ENCODE measurements at regions not wholly inside any gene's neighbourhood (a gene's known extent, or its start where the extent isn't known, plus 50 kb on each side); places are given as distances from the start of the nearest gene placed in this dataset.

GRCh38 chr2:4980995-4981394, 711.2 kb upstream of the SOX11 start:
- TF ChIP-seq CTCF (IDR thresholded peaks at IDR 0.05; ENCODE audit: low read depth, low read length, poor library complexity, severe bottlenecking), result no peak
- no peak for TF ChIP-seq EZH2phosphoT487 (IDR thresholded peaks at IDR 0.05; ENCODE audit: borderline replicate concordance, low read length)
